HepG2 (cell line): ENCODE measurements at regions not wholly inside any gene's neighbourhood (a gene's known extent, or its start where the extent isn't known, plus 50 kb on each side); places are given as distances from the start of the nearest gene placed in this dataset.

Experiments
- ATAC-seq: fragments of 200-7000 bp; cut with Tn5 transposase; 3 replicates; pipeline ENCODE4 v1.9.1; 2020; ENCODE audit warnings: mild to moderate bottlenecking, moderate library complexity
- BruUV-seq: library from RNA; stranded (reverse); fragments of 400-500 nt; replicated peaks from 2 replicates; lab custom pipeline; 2021; lab: Mats Ljungman, UMichigan
- CTCF ChIA-PET: fragments of 300-600 bp; formaldehyde crosslinking; extraction: SDS; loops from one replicate; lab custom pipeline; 2021; ENCODE audit warnings: low total read pairs, inconsistent platforms, low intra/inter-chr PET ratio; lab: Yijun Ruan, JAX
- POLR2A ChIA-PET: fragments of 350-600 bp; sonication (Branson Sonifier 250); formaldehyde crosslinking; loops from one replicate; lab custom pipeline; 2020; ENCODE audit warnings: antibody characterized with exemption, inconsistent platforms; lab: Yijun Ruan, JAX
- DNase-seq: peaks from one replicate; pipeline ENCODE4 v3.0.0-alpha.2; 2015; ENCODE audit warnings: low spot score
- FAIRE-seq: peaks from 3 replicates; lab custom pipeline; 2011; peaks lifted over from hg19 to GRCh38; lab: Jason Lieb, UNC
- H2AFZ ChIP-seq: one replicate; pipeline ENCODE4 v1.6.1; 2011; ENCODE audit warnings: low read length, inconsistent platforms
- H3K27ac ChIP-seq: fragments of 300-600 bp; 3 replicates; pipeline ENCODE4 v1.8.0; 2011; ENCODE audit warnings: mixed run types, mild to moderate bottlenecking, mixed read lengths, low read length, inconsistent platforms; ENCODE audit not compliant: insufficient read depth; ENCODE audit errors: extremely low read length
- H3K27me3 ChIP-seq, 2 experiments: fragments of 200-600 bp in 1 of 2; 2 replicates in 1 of 2; 3 replicates in 1 of 2; pipeline versions ENCODE4 v1.6.0 to v1.8.0; 2011; ENCODE audit warnings: low read length in 2 of 2, mild to moderate bottlenecking in 2 of 2, moderate library complexity in 2 of 2, inconsistent platforms in 1 of 2; ENCODE audit not compliant: insufficient read depth in 2 of 2, control insufficient read depth in 1 of 2
- H3K36me3 ChIP-seq, 2 experiments: fragments of 200-600 bp in 1 of 2; replicated peaks in 1 of 2; 2 replicates in 1 of 2; 3 replicates in 1 of 2; pipeline versions ENCODE4 v1.5.1 to v1.8.0; 2011; ENCODE audit warnings: low read length in 2 of 2, inconsistent platforms in 1 of 2; ENCODE audit not compliant: insufficient read depth in 2 of 2, control insufficient read depth in 1 of 2
- H3K4me1 ChIP-seq: 2 replicates; pipeline ENCODE4 v1.5.1; 2012; ENCODE audit warnings: low read length, inconsistent platforms; ENCODE audit not compliant: insufficient read depth
- H3K4me2 ChIP-seq: 2 replicates; pipeline ENCODE4 v1.6.0; 2011; ENCODE audit warnings: low read depth, low read length, inconsistent platforms
- H3K4me3 ChIP-seq, 3 experiments: fragments of 200-600 bp in 1 of 3; sonication (generic), shearing (Covaris generic) in 1 of 3; replicated peaks in 1 of 3; 2 replicates each; pipeline ENCODE4 v1.5.1; 2011 to 2016; ENCODE audit warnings: low read length in 3 of 3, inconsistent platforms in 2 of 3, low read depth in 2 of 3, mild to moderate bottlenecking in 2 of 3, control low read depth in 1 of 3, mixed read lengths in 1 of 3; ENCODE audit not compliant: insufficient read depth in 1 of 3
- H3K79me2 ChIP-seq: one replicate; pipeline ENCODE4 v1.6.1; 2011; ENCODE audit warnings: low read length, inconsistent platforms; ENCODE audit not compliant: insufficient read depth
- H3K9ac ChIP-seq: 2 replicates; pipeline ENCODE4 v1.6.0; 2011; ENCODE audit warnings: mild to moderate bottlenecking, low read depth, low read length, inconsistent platforms; ENCODE audit not compliant: insufficient read depth
- H3K9me3 ChIP-seq: 2 replicates; pipeline ENCODE4 v1.5.1; 2012; ENCODE audit warnings: mild to moderate bottlenecking, low read length
- H4K20me1 ChIP-seq: 2 replicates; pipeline ENCODE4 v1.6.0; 2011; ENCODE audit warnings: inconsistent platforms, mild to moderate bottlenecking, low read length, moderate library complexity; ENCODE audit not compliant: insufficient read depth
- ASH2L ChIP-seq: fragments of 300-600, 200-600 bp; sonication (generic); IDR thresholded peaks from 2 replicates; pipeline ENCODE4 v1.7.0; 2017; ENCODE audit warnings: low read depth, mild to moderate bottlenecking, moderate library complexity, mixed read lengths, low read length; ENCODE audit not compliant: insufficient read length
- CBX5 ChIP-seq: sonication (generic); formaldehyde crosslinking; IDR thresholded peaks from 2 replicates; pipeline ENCODE4 v1.4.0; 2020; ENCODE audit warnings: missing genetic modification reagents, borderline replicate concordance
- ZNF709 ChIP-seq: sonication (generic); formaldehyde crosslinking; IDR thresholded peaks from 2 replicates; pipeline ENCODE4 v1.5.0; 2020; ENCODE audit warnings: mild to moderate bottlenecking, missing genetic modification reagents
- WGBS: methylation state at CpG from one replicate; pipeline ENCODE4 v1.1.6; 2017; ENCODE audit warnings: low lambda C conversion rate; 5-methylcytosine and 5-hydroxymethylcytosine counted together
- in situ Hi-C: cut with HindIII; loops from 2 replicates; pipeline ENCODE4 v1.10.0; 2017; ENCODE audit warnings: low pct_unique_long_range_greater_than_20kb; ENCODE audit not compliant: extremely low pct_ligation_motif_present
- intact Hi-C: fragments of 100-400 bp; cut with micrococcal nuclease; formaldehyde crosslinking; loops from one replicate; pipeline ENCODE4 v1.10.0; 2022; ENCODE audit not compliant: unreplicated experiment
- TF ChIP-seq, protein P1 (sequence below): IDR thresholded peaks from 2 replicates; pipeline ENCODE4 v1.4.0; 2020; ENCODE audit warnings: mild to moderate bottlenecking, missing genetic modification reagents
- TF ChIP-seq, protein P2 (sequence below): sonication (generic); formaldehyde crosslinking; IDR thresholded peaks from 2 replicates; pipeline ENCODE4 v1.5.0; 2020; ENCODE audit warnings: missing genetic modification reagents, mild to moderate bottlenecking, borderline replicate concordance
- TF ChIP-seq, protein P3 (sequence below): sonication (generic); formaldehyde crosslinking; IDR thresholded peaks from 2 replicates; pipeline ENCODE4 v1.4.0; 2020; ENCODE audit warnings: mild to moderate bottlenecking, missing genetic modification reagents
- TF ChIP-seq, protein P4 (sequence below): sonication (generic); formaldehyde crosslinking; IDR thresholded peaks from 2 replicates; pipeline ENCODE4 v1.5.0; 2020; ENCODE audit warnings: mild to moderate bottlenecking, missing genetic modification reagents, borderline replicate concordance

DNA sequence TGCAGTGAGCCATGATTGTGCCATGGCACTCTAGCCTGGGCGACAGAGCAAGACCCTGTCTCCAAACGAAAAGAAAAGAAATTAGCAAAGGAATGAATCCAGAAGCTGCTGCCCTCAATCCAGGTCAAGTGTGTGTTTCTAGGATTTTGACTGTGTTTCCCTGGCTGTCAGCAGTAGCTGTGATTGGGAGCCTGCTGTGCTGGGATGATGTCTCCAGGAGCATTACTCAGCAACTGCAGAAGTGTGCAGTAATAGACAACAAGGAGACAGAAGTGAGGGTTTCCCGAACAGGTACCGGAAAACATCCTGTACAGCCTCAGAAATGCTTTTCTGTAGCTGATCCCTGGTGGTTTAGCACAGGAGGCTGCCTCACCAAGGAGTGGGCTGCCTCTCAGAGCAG is 492.5 kb downstream of the FUT8 start (continued):
- TF ChIP-seq, protein P1, sequence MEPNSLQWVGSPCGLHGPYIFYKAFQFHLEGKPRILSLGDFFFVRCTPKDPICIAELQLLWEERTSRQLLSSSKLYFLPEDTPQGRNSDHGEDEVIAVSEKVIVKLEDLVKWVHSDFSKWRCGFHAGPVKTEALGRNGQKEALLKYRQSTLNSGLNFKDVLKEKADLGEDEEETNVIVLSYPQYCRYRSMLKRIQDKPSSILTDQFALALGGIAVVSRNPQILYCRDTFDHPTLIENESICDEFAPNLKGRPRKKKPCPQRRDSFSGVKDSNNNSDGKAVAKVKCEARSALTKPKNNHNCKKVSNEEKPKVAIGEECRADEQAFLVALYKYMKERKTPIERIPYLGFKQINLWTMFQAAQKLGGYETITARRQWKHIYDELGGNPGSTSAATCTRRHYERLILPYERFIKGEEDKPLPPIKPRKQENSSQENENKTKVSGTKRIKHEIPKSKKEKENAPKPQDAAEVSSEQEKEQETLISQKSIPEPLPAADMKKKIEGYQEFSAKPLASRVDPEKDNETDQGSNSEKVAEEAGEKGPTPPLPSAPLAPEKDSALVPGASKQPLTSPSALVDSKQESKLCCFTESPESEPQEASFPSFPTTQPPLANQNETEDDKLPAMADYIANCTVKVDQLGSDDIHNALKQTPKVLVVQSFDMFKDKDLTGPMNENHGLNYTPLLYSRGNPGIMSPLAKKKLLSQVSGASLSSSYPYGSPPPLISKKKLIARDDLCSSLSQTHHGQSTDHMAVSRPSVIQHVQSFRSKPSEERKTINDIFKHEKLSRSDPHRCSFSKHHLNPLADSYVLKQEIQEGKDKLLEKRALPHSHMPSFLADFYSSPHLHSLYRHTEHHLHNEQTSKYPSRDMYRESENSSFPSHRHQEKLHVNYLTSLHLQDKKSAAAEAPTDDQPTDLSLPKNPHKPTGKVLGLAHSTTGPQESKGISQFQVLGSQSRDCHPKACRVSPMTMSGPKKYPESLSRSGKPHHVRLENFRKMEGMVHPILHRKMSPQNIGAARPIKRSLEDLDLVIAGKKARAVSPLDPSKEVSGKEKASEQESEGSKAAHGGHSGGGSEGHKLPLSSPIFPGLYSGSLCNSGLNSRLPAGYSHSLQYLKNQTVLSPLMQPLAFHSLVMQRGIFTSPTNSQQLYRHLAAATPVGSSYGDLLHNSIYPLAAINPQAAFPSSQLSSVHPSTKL: no peak
- TF ChIP-seq, all 625 proteins: peak for 0

DNA sequence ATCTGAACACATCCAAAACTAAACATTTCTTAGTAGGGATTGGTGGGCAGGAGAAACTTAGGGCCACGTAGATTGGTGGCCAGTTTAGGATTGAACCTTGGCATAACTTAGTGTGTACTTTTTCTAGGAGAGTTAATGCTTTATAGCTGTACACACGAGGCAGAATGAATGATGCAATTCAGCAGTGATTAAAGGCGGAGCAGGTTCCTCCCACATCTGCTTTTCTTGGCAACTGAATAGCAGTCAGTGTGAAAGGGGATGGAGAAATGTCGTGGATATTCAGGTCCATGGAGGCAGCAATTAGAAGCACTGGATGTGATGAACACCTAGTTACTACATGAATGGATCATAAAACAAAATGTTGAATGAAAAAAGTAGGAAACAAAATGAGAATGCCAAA is 493.8 kb downstream of the FUT8 start:
- in situ Hi-C loops: no loop called here
- Histone ChIP-seq H3K36me3 (no peaks in the 10 kb centered on the region), H3K4me3 (no peak overlapping the region), H3K9me3 (peaks cover 5% of the 10 kb centered on the region; the same call in 1 of the 2 replicates), H3K27ac (no peak overlapping the region), H3K79me2 (no peaks in the 10 kb centered on the region), H3K4me2 (no peak overlapping the region), H3K27me3 (no peaks in the 10 kb centered on the region), H4K20me1 (no peaks in the 10 kb centered on the region), H3K9ac (no peak overlapping the region), H2AFZ (no peak overlapping the region), H3K4me1 (no peaks in the 10 kb centered on the region)
- ATAC-seq (no peak), DNase-seq (no peak), FAIRE-seq (no peak)
- ChIA-PET POLR2A (no interaction called here), CTCF (no interaction called here)
- BruUV-seq: no TSS peak
- intact Hi-C loops: no loop called here
- WGBS: 4% methylated on average over 4 of the region's 4 CpGs
- TF ChIP-seq, protein P2, sequence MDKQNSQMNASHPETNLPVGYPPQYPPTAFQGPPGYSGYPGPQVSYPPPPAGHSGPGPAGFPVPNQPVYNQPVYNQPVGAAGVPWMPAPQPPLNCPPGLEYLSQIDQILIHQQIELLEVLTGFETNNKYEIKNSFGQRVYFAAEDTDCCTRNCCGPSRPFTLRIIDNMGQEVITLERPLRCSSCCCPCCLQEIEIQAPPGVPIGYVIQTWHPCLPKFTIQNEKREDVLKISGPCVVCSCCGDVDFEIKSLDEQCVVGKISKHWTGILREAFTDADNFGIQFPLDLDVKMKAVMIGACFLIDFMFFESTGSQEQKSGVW (CRISPR knock-in tag): no peak
- TF ChIP-seq, protein P3, sequence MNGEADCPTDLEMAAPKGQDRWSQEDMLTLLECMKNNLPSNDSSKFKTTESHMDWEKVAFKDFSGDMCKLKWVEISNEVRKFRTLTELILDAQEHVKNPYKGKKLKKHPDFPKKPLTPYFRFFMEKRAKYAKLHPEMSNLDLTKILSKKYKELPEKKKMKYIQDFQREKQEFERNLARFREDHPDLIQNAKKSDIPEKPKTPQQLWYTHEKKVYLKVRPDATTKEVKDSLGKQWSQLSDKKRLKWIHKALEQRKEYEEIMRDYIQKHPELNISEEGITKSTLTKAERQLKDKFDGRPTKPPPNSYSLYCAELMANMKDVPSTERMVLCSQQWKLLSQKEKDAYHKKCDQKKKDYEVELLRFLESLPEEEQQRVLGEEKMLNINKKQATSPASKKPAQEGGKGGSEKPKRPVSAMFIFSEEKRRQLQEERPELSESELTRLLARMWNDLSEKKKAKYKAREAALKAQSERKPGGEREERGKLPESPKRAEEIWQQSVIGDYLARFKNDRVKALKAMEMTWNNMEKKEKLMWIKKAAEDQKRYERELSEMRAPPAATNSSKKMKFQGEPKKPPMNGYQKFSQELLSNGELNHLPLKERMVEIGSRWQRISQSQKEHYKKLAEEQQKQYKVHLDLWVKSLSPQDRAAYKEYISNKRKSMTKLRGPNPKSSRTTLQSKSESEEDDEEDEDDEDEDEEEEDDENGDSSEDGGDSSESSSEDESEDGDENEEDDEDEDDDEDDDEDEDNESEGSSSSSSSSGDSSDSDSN (CRISPR knock-in tag): no peak
- no peak for TF ChIP-seq ASH2L
- TF ChIP-seq, protein P4, sequence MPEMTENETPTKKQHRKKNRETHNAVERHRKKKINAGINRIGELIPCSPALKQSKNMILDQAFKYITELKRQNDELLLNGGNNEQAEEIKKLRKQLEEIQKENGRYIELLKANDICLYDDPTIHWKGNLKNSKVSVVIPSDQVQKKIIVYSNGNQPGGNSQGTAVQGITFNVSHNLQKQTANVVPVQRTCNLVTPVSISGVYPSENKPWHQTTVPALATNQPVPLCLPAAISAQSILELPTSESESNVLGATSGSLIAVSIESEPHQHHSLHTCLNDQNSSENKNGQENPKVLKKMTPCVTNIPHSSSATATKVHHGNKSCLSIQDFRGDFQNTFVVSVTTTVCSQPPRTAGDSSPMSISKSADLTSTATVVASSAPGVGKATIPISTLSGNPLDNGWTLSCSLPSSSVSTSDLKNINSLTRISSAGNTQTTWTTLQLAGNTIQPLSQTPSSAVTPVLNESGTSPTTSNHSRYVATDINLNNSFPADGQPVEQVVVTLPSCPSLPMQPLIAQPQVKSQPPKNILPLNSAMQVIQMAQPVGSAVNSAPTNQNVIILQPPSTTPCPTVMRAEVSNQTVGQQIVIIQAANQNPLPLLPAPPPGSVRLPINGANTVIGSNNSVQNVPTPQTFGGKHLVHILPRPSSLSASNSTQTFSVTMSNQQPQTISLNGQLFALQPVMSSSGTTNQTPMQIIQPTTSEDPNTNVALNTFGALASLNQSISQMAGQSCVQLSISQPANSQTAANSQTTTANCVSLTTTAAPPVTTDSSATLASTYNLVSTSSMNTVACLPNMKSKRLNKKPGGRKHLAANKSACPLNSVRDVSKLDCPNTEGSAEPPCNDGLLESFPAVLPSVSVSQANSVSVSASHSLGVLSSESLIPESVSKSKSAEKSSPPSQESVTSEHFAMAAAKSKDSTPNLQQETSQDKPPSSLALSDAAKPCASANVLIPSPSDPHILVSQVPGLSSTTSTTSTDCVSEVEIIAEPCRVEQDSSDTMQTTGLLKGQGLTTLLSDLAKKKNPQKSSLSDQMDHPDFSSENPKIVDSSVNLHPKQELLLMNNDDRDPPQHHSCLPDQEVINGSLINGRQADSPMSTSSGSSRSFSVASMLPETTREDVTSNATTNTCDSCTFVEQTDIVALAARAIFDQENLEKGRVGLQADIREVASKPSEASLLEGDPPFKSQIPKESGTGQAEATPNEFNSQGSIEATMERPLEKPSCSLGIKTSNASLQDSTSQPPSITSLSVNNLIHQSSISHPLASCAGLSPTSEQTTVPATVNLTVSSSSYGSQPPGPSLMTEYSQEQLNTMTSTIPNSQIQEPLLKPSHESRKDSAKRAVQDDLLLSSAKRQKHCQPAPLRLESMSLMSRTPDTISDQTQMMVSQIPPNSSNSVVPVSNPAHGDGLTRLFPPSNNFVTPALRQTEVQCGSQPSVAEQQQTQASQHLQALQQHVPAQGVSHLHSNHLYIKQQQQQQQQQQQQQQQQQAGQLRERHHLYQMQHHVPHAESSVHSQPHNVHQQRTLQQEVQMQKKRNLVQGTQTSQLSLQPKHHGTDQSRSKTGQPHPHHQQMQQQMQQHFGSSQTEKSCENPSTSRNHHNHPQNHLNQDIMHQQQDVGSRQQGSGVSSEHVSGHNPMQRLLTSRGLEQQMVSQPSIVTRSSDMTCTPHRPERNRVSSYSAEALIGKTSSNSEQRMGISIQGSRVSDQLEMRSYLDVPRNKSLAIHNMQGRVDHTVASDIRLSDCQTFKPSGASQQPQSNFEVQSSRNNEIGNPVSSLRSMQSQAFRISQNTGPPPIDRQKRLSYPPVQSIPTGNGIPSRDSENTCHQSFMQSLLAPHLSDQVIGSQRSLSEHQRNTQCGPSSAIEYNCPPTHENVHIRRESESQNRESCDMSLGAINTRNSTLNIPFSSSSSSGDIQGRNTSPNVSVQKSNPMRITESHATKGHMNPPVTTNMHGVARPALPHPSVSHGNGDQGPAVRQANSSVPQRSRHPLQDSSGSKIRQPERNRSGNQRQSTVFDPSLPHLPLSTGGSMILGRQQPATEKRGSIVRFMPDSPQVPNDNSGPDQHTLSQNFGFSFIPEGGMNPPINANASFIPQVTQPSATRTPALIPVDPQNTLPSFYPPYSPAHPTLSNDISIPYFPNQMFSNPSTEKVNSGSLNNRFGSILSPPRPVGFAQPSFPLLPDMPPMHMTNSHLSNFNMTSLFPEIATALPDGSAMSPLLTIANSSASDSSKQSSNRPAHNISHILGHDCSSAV (CRISPR knock-in tag): no peak
- TF ChIP-seq CBX5: no peak
- no peak for TF ChIP-seq ZNF709 (CRISPR knock-in tag)
